Right renal cortex interstitium (tissue), 3 donors: ENCODE measurements at regions not wholly inside any gene's neighbourhood (a gene's known extent, or its start where the extent isn't known, plus 50 kb on each side); places are given as distances from the start of the nearest gene placed in this dataset.
A peak's percentile ranks its signal among the peaks of the same experiment; 100 is the strongest.
"Not testable (repeated sequence)": the region's sequence is repeated elsewhere in the genome, so short reads cannot be mapped to it uniquely, and the experiment has no call there.

Experiments
- DNase-seq, 3 donors: peaks; one replicate each; pipeline ENCODE4 v3.0.0-alpha.2; 2013; ENCODE audit warnings: low read depth in 3 of 3, low spot score in 2 of 3

- no peak for DNase-seq
These were observed 501.1 kb upstream of the TNP1 start for GRCh38 chr2:217360781-217361482.

DNA sequence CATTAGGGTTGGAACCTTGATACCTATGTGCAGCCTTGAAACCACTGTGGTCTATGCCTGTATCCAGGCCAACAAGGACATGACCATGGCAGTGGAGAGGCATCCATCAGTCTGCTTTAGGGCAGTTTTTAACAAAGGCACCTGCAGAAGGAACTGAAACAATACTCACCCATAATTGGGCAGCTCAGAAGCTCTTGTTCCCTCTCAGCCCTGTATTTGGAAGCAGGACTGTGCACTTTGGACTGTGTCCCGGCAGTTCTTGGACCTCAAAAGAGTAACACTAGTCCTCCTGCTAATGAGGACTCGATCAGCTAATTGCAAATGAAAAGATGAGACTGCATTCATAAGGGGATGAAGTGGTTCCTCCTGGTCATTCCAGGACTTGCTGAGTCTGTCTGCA, 500.2 kb upstream of the TNP1 start:
- no peak for DNase-seq

DNA sequence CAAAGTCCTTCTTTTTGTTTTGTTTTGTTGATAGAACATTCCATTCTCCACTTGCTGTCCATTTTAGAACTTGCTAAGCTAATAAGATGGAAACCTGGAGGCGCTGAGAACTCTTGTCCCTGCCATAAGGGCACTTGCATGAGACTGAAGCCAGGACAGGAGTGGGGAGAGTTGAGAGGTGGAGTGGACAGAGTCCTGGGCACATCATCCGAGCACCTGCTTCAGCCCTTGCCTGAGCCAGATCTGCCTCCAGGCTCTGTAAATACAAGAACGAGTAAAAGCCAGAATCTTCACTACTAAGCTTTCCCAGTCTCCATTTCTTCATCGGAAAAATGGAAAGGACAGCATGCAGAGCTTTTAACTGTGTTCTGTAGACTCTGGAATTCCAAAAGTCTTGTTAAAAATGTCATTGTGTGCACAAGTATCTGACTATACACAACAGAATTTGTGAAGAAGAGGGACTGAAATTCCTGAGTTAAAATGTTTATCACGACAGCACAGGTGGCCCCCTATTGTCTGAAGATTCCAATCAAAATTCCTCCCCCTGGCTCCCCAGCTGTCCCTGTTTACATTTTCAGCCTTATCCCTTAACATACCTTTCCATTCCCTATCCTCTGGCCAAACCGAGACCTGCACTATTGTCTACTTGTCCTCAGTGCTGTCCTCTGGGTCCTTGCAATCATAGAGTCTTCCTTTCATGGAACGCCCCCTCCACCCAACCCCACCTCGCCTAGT, 498.2 kb upstream of the TNP1 start:
- no peak for DNase-seq

DNA sequence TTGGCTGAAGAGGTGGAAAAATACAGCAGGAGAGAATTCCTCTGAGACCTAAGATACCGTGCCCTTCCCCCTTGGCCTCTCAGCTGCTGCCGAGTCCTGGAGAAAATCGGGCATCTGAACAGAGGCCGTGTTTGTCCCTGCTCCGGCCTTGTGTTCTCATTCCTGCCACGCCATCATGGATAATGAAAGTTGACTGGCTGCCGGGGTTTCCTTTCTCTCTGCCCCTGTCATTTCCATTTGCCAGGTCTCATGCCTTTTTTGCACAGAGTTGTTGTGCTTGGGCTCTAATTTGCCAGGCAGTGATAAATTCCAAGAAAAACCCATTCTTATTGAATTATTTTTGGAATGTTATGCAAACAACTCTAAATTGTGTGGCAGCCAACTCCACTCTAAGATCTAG, 496.9 kb upstream of the TNP1 start:
- DNase-seq: no peak

GRCh38 chr2:217356142-217356541, 496.3 kb upstream of the TNP1 start:
- DNase-seq: no peak

DNA sequence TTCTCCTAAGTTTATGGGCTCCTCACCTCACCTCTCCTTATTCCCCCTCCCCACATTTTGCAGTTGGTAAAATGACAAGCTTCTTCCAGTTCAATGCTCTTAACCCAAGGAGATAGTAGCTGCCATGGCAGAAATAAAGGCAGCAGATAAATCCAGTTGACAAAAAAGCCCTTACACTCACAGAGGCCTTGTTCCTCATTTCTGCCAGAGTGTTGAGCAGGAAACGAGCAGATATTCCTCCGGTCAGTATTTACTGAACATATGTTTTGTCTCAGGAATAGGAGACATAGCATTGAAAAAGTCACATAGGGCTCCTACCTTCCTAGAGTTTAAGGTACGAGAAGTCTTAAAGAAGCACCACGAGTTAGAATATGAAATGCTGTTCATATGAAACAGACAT, 493.7 kb upstream of the TNP1 start:
- DNase-seq: no peak

DNA sequence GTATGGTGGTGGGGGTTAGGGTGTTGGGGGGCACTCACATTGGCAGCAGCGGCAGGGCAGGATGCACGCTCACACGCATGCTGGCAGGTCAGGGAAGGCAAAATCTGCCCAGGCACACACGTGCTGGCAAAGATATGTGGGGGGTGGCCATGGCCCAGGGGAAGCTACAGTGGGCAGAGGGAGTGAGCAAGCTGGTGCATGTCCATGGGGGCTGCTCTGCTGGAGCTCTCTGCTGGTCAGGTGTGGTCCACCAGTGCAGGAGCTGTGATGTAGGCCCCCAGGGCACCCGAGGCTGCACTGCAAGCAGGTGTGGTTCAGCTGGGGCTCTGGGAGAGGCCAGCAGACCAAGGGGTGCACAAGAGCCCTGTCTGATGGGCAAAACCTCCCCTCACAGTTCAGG, 491.5 kb upstream of the TNP1 start:
- no peak for DNase-seq

- no peak for DNase-seq
These were observed 489.4 kb upstream of the TNP1 start for GRCh38 chr2:217349251-217349650.

DNA sequence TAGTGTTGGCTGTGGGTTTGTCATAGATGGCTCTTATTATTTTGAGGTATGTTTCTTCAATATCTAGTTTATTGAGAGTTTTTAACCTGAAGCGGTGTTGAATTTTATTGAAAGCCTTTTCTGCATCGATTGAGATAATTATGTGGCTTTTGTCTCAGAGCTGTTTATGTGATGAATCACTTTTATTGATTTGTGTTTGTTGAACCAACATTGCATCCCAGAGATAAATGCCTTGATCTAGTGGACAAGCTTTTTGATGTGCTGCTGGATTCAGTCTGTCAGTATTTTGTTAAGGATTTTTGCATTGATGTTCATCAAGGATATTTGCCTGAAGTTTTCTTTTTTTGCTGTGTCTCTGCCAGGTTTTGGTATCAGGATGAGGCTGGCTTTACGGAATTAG, 487.8 kb upstream of the TNP1 start:
- DNase-seq: not testable (repeated sequence)

GRCh38 chr2:217346043-217346442, 486.2 kb upstream of the TNP1 start:
- not testable (repeated sequence) for DNase-seq

- DNase-seq: no peak
These were observed 481.0 kb upstream of the TNP1 start for GRCh38 chr2:217340899-217341298.

DNA sequence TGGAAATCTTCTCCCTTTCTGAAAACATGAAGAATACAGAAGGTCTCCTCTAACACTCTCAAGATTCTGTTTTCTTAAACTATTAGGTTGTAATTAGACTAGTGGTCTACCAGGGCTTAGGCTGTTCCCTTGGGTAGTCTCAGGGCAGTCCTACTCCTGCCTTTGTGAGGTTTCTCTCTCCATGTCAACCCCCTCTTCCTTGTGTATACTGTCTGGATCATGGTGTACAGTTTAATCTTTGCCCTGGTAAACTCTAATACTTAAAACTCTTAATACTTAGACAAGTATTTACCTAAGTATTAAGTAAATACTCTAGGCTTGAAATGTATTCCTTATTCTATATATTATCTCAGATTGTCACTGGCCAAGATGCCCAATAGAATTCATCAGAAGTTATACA, 480.3 kb upstream of the TNP1 start:
- DNase-seq: no peak

DNA sequence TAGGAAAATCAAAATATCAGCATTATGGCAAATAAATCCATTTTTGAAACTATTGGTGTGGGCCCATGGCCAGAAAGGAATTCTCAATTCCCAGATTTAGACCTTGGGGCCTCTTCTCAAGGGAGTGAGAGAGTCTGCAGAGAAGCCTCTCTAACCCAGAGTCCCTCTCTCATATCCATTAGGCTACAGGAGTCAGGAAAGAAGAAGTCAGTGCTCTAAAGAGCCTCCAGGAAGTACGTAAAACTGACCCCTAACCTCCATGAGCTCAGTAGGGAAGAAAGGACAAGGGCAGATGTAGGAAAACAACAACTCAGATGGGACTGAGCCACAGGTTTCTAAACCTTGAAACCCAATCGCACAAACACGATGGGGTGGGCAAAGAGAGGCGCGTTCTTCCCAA, 479.9 kb upstream of the TNP1 start:
- no peak for DNase-seq

DNA sequence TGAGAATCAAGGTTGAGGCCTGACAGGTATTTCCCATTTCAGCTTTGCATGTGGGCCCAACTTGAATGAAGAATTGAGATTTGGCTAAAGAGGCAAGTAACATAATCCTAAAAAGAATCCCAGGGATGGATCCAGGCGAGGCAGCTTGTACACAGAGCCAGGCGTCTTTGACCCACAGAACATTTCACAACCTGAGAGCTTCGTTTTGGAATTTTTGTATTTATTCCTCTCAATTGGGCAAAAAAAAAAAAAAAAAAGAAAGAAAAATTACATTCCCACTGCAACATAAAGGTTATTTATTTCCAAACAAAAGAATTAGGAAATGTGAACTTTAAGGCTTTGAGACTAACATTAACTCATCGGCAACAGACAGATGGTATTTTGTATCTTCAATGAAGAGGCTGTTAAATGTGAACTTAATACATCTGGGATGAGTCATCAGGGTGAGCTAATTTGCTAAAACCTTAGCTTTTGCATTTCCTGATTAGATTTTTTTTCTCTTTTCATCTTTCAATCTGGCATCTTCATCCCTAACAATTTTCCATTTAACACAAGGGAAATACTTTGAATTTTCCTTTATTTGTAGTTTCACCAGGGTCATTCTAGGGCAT, 478.5 kb upstream of the TNP1 start:
- DNase-seq: no peak

GRCh38 chr2:217337771-217338170, 477.9 kb upstream of the TNP1 start:
- DNase-seq: no peak

DNA sequence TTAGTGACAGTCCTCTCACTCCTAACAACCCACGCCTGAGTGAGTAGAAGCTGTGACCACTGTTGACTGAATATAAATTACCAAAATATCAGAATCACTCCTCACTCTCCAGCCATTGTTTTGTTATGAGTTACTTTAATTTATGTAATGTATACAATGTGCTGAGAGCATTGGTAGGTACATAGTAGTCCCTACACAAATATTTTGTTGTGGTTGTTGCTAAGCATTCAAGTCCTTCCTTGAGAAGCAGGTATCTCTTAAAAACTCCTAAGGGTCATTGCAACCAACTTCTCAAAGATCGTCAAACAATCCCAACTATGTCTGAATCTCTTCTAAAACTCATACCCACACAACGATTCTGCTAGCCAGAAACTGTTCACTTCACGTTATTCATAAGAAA, 476.8 kb upstream of the TNP1 start:
- DNase-seq: no peak

GRCh38 chr2:217335341-217335966, 475.6 kb upstream of the TNP1 start:
- DNase-seq: no peak

- DNase-seq: no peak
These were observed 474.7 kb upstream of the TNP1 start for GRCh38 chr2:217334561-217334960.

- DNase-seq: no peak
These were observed 473.0 kb upstream of the TNP1 start for GRCh38 chr2:217332866-217333265.

DNA sequence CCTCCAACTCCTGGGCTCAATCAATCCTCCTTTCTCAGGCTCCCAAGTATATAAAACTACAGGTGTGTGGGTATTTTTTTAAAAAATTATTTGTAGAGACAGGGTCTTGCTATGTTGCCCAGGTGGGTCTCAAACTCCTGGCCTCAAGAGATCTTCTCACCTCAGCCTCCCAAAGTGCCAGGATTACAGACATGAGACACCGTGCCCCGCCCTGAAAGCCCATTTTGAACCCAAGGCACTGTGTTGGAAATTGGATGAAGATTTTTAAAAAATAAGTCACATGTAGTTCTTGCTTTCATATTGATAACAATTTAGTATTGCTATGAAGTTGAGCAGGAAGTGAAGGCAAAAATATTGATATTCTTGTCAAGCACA, 472.5 kb upstream of the TNP1 start:
- no peak for DNase-seq

GRCh38 chr2:217331523-217332416, 471.9 kb upstream of the TNP1 start:
- peak in 1 of 3 donors; percentile 43 for DNase-seq
